HG03159 (cell line): ENCODE measurements at regions not wholly inside any gene's neighbourhood (a gene's known extent, or its start where the extent isn't known, plus 50 kb on each side); places are given as distances from the start of the nearest gene placed in this dataset.
A peak's percentile ranks its signal among the peaks of the same experiment; 100 is the strongest.
"Not testable (repeated sequence)": the region's sequence is repeated elsewhere in the genome, so short reads cannot be mapped to it uniquely, and the experiment has no call there.

ENCODE experiments used
- ATAC-seq: cut with Tn5 transposase; IDR thresholded peaks from one replicate; pipeline ENCODE4 v1.9.1; 2021; ENCODE audit warnings: mild to moderate bottlenecking, moderate library complexity; ENCODE audit not compliant: unreplicated experiment

DNA sequence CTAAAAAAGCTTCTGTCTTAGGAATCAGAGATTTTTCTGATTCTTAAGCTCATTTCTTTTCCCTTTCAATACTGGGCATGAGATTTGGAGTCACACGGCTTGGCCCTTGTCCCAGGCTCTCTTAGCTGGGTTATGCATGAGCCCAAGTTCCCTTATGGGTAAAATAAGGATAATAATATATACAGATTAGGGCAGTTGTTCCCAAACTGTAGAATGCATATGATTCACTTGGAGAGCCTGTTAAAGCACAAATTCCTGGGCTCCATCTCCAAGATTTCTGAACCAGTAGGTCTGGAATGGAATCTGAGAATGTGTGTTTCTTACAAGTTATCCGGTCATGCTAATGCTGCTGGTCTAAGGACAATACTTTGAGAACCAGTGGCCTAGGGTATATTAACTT, 154.0 kb downstream of the REEP3 start:
- no peak for ATAC-seq

DNA sequence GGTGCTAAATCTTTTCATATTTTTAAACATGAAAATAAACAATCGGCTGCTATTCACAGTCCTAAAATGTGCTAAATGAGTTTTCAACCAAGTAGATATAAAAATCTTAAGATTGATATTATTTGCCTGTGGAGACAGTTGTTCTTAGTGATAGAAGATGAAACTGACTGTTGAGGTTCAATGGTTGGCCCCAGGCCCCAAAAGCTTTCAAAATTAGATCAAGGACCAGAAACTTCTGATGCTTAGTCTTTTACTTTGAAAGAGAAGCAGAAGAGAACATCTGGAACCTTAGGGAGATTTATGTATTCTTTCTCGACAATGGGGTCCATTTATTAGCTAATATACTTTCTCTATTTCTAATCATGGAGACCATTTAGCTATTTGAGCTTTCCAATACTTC, 155.8 kb downstream of the REEP3 start:
- no peak for ATAC-seq

DNA sequence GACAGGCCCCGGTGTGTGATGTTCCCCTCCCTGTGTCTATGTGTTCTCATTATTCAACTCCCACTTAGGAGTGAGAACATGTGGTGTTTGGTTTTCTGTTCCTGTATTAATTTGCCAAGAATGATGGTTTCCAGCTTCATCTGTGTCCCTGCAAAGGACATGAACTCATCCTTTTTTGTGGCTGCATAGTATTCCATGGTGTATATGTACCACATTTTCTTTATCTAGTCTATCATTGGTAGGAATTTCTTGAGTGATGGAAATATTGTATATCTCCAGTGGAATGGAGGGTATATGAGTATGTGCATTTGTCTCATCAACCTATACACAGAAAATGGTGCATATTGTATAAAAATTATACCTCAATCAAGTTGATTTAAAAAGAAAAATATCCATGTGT, 159.3 kb downstream of the REEP3 start:
- ATAC-seq = not testable (repeated sequence)

DNA sequence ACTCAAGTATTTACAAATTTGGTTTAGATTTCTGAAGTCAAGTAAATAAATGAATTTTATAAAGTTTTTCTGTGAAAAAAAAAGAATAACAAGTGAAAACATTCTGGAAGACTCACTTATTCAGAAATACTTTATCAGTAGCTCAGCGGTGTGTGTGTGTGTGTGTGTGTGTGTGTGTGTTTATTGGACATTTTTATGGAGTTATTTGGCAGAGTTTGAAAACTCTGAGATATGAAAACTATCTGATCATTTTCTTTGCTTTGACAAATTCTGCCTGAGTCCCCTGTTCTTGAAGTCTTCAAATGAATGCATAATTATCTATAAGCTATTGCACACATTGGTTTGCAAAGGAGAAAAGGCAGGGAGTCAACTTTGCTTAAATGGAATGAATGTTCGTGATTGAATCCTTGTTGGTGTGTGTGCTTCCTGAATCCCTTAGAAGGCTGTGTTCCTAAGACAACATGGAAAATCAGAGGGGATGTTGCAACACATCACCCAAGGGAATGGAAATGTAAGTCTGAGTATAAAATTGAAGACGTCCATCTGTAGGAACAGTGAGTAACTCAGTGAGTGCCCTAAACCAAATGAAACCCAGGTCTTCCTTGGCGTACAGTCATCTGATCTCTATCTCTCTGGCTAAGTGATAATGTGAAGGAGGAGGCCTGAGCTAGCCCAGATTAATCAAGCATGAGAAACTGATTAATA, 160.9 kb downstream of the REEP3 start:
- ATAC-seq = no peak

DNA sequence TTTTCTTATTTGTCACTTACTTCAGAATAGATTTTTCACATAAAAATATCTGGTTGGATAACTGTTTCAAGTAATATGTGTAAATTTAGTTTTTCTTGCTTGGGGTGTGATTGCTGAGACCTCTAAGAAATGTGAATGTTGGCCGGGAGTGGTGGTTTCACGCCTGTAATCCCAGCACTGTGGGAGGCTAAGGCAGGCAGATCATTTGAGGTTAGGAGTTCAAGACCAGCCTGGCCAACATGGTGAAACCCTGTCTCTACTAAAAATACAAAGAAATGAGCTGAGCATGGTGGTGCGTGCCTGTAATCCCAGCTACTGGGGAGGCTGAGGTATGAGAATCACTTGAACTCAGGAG, 161.5 kb downstream of the REEP3 start:
- not testable (repeated sequence) for ATAC-seq

DNA sequence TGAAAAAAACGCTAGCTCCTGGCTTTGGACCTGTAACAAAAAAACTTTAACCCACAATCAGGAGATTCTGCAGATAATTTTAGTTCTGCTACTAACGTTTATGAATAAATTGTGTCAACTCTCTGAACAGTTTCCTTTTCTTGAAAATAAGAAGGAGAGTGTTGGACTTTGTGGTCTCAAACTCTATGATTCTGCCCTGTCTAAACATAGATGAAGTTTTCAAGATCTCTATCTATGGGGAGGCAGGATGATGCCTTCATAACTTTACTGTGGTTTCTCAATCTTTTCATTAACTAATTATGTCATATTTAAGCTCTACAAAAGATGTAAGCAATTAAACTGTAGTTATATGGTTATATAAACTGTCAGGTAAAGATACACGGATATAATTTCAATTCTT, 162.0 kb downstream of the REEP3 start:
- no peak for ATAC-seq

DNA sequence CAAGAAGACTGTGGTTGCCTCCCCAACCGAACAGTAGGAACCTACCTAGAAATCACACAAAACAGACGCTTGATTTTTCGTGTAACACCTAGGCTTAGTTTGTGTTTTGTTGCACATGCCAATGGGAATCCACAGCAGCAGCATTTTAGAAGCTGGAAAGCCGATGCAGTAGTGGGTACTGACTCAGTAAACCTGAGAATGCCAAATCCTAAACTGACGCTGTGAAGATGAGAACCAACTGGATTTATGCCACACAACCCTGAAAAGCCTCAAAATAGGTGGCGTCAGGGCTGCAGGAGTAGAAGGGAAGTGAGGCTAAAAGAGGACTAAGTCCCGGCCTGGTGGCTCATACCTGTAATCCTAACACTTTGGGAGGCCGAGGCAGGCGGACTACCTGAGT, 162.5 kb downstream of the REEP3 start:
- no peak for ATAC-seq

DNA sequence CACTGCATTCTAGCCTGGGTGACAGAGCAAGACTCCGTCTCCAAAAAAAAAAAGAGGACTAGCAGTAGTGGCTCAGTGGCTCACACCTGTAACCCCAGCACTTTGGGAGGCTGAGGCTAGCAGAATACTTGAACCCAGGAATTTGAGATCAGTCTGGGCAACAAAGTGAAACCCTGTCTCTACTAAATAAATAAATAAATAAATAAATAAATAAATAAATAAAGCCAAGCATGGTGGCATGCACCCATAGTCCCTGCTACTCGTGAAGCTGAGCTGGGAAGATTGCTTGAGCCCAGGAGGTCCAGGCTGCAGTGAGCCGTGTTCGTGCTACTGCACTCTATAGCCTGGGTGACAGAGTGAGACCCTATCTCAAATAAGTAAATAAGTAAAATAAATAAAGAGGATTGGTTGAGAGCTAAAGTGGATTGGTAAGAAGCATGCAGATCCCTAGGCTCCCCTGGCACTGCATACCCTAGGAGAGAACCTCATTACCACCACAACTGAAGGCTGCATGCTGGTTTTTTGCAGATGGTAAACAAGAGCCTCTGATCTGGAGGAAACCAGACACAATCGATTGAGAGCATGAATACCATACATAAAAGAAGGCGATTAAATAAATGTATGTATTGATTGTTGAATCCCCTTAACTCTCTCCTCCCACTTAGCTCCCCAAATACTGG, 163.2 kb downstream of the REEP3 start:
- no peak for ATAC-seq

DNA sequence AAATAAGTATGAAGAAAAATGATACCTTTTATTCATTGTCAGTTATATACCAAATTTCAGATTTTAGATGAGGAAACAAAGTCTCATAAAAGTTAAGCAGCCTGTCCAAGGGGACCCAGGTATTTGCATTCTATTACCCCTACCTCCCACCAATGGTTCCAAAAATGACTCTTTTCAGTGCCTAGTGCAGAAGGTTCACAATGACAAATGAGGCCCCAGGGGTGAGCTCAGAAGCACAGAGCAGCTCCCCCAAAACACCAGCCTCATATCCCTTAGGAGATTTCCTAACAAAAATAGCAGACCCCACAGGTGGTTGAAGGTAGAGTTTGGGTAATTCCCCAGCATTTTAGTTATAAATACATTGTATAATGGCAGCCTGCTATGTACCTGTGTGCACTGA, 168.6 kb downstream of the REEP3 start:
- no peak for ATAC-seq

DNA sequence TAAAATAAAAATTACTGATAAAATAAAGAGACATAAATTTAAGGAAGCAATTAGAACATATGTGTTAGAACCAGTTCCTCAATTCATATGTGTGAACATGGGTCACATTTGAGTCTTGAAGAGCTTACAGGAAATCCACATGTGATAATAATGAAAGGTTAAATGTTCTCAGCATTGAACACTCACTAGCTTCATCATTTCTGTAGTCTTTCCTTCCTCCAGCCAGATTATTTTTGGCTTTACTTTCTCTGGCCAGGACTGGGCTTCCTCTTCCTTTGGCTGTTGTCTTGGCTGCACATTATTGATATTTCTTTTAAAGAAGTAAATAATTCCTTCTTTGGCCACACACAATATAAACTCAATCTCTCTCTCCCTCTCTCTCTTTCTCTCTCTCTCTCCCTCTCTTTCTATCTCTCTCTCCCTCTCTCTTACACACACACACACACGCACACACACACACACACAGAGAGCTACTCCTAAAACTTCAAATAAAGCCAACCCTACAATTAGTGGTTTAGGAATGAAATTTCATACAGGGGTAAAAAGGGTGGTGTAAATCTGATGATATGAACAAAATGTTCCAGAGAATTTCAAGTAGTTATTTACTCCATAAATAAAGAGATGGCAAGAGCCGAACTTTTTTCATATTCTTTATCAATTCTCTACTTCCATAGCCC, 171.2 kb downstream of the REEP3 start:
- no peak for ATAC-seq

DNA sequence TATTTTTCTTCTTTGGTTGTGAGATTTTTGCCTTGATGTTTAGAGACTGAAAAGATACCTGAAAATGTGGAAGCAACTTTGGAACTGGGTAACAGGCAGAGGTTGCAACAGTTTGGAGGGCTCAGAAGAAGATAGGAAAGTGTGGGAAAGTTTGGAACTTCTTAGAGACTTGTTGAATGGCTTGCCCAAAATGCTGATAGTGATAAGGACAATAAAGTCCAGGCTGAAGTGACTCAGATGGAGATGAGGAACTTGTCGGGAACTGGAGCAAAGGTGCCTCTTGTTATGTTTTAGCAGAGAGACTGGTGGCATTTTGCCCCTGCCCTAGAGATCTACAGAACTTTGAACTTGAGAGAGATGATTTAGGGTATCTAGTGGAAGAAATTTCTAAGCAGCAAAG, 171.8 kb downstream of the REEP3 start:
- not testable (repeated sequence) for ATAC-seq

DNA sequence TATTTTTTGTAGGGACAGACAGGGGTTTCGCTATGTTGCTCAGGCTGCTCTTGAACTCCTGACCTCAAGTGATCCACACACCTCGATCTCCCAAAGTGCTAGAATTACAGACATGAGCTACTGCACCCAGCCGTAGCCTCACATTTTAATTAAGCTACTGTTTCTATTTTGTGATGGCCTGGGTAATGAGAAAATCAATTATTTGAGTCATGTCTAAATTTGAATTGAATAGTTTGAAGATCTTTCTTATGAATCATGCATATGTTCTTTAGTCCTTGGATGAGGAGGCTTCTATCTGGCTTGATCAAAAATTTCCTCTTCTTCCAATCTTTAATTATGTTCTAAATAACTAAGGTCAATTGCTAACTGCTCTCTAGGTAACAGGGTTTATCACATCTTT, 175.0 kb downstream of the REEP3 start:
- no peak for ATAC-seq

DNA sequence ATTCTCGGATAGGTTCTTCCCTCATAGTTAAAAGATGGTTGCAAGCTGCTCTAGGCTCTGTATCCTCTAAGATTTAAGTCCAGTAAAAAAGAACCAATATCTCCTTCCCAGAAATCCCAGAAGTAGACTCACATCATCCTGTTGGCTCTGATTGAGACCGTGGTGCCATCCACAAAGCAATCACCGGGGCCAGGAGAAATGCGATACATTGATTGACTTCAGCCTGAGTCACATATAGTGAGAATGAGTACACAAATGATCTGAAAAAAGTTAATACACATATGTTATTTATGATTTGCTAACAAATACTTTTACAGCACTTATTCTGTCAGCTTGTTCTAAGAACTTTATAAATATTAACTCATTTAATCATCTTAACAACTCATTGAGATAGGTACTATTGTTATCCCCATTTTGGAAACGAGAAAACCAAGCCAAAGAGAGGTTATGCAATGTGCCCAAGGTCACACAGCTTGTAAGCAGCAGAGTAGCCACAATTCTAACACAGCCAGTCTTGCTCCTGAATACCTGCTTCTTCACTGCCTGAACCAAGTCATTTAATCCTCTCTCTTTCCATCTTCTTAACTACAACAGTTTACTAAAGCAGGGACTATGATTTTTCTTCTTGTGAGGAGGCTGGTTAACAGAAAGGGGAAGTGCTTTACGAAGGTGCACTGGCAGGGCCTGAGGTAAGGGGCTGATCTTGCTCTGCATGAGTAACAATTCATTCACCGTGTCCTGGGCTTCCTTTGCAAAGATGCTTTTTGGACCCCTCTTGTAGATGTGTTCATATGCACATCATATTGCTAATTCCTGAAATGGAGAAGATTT, 177.0 kb downstream of the REEP3 start:
- ATAC-seq = peak; percentile 76

DNA sequence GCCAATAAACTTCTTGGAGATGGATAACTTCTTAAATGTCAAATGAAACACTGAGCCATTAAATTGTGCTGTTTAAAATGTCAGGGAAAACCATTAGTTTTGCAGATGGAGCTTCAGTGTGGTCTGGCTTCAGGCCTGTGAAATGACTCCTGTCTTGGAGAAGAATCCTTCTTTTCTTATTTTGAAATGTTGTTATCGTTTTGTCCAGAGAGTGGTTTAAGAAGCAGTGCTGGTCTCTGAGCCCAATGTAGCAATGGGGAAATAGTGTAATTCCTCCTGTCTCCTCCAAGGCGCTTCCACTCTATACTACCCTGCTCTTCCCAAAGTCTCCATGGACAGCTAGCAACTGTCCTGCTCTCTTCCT, 177.6 kb downstream of the REEP3 start:
- ATAC-seq = no peak

DNA sequence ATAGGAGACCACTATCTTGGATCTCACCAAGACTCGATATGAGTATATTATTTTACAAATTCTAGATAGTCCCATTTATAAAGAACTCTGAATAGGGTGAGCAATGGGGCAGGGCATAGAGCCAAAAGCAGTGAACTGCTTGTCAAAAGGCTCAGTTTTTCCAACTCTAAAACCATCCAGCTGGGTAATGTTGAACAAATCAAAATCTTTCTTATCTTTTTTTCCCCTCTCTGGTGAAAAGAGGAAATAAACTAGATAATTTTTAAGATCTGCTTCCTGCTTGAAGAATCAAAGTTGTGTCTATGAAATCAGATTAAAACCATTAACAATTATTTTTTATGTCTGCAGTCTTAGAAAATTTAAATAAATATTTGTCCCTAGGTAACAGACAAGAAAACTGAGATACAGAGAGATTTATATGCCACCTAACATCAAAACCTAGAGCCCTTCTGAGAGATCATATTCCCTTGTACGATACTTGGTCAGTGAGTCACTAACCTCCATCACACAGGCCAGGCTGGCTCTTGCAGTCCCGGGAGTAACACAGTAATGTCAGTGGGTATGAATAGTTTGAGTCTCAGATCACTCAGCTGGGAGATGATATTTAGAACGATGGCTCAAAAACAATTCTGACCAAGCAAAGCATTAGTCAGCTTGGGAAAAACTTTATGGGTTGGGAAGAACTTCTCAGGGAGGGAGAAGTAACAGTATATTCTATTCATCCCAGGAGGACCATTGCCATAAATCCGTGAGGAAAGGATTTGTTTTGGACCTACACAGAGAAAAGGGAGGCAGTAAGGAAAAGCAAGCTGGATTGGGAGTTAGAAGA, 178.8 kb downstream of the REEP3 start:
- no peak for ATAC-seq

DNA sequence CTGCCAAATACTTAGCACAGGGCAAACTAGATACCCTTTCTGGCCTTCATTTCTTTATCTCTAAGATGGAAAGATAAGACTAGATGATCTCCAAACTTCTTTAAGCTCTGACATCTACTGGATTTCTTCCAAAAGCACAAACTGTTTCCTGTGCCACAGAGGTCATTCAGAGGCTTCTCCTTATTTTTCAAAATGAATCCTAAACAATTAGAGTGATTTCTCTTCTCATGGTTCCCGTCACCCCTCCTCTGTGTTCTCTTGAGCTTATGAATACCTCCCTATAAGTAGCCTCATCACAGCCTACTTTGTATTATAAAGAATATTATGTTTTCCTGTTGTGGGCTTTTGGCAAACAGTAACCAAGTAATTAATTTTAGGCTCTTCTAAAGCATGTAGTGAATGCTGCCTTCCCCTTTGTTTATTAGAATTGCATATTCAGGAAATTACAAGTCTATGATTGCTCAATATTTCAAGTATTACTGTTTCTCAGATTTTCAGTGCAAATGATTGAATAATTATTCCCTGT, 179.5 kb downstream of the REEP3 start:
- ATAC-seq = no peak

DNA sequence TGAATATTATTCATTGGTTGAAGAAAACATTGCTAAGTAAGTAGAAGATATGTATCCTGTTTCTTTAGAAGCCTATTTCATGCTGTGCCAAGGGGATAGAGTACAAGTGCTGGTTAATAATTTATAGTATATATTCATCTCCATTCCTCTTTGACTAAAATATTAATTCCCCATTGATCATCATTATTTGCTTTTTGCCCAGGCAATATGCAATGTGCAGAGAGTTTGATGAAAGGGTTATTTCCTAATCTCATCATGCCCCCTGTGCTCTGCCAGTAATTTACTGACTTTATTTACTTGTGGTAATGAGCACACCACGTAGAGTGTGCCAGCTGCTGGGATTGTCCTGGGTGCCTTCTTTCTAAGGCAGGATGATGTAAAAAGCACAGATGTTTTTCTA, 180.9 kb downstream of the REEP3 start:
- ATAC-seq = no peak

DNA sequence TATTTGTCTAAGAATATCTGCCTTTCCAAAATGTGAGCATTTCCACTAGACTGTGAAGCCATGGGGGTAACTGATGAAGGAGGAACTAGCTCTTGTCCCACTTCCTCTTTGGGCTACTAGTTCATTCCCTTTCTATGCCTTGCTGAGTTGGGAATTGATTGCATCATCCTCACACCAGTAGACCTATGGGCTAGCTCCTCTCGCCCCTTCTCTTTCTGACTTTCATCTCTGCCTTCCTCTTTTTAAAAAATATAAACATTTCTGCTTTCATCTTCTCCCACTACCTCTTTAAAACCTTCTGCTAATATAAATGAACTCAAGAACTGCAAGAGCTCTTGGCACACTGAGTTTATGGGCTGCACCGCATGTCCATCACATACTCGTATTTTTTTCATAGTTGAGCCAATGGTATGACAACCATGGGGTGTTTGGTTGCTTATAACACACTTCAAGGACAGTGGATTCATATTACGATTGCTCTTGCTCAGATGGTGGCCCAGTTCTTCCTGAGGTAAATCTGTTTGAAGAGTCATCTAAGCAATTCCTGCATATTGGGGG, 182.0 kb downstream of the REEP3 start:
- ATAC-seq = peak; percentile 33

DNA sequence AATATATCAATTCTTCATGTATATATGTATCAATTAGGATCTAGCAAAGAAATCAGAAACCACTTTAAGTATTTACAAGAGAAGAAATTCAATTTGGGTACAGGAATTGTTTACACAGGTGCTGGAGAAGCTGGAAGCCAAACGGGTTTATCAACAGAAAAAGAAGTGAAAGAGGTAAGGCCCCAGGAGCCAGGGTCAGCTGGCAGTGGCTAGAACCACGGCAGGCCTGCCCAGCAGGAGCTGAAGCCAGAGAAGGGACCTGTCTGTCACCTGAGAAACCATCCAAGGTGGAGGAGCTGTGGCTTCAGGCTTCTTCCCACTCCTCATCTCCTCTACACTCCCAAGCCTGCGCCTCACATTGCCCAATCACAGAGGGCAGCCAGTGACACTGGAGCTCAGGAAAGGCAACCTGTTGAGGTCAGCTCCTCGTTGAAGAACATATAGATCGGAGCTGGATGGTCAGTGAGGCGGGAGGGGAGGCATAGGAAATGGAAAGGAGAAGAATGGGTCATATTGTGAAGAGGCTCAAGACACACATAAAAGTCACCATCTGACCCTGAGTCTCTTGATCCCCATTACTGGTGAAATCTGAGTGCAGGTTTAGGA, 182.6 kb downstream of the REEP3 start:
- ATAC-seq = no peak
